HG03432 (cell line): ENCODE measurements at regions not wholly inside any gene's neighbourhood (a gene's known extent, or its start where the extent isn't known, plus 50 kb on each side); places are given as distances from the start of the nearest gene placed in this dataset.

Experiments
- ATAC-seq: cut with Tn5 transposase; IDR thresholded peaks from one replicate; pipeline ENCODE4 v1.9.1; 2021; ENCODE audit warnings: mild to moderate bottlenecking, moderate library complexity; ENCODE audit not compliant: unreplicated experiment

DNA sequence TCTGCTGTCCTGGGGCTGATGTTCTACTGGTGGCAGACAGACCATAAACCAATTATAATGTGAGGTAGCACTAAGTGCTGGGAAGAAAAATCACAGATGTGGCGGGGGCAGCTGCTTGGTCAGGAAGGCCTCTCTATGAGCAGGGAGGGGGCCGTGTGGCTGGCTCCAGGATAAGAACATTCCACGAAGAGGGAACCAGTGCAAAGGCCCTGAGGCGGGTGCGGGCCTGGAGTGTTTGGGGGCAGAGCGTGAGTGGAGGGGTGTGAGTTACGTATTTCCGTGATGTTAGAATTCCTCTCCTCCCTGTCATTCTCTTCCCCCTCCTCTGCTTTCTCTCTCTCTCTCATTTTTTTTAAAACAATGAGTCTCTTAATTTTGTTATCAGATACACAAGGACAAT, 67.2 kb downstream of the CEBPB start:
- ATAC-seq = no peak

- ATAC-seq = no peak
Observed at GRCh38 chr20:50258790-50259483, 68.3 kb downstream of the CEBPB start.

DNA sequence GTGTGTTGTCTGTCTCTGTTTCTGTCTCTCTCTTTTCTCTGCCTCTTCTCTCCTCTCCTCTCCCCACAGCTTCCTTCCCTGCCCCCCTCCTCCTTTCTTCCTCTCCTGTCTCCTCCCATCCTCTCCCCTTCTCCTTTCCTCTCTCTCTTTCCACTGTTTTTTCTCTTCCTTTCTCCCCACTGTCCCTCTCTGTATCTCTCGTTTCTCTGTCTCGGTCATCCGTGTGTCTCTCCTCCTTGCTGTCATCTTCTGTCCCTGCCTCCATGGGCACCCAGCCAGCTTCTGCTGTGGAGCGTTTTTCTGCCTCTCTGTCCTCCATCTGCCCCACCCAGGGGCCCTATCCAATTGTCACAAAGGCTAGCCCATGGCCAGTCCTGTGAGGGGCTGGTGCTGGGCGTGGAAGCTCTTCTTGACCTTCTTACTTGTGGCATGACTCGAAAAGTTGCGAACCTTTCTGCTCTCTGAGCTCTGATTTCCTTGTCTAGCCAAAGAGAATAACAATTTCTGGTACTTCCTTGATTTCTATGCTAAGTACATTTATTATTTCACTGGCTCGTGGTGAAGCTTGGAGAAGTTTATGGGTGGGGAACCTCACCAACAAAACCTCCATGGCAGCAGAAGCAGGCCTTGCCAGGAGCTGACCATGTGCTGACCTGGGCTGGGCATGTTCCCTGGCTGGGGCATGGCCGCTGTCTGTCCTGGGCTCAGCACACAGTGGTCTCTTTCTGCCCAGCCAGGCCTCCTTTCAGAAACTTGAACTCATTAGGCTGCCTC, 69.3 kb downstream of the CEBPB start:
- ATAC-seq = no peak

DNA sequence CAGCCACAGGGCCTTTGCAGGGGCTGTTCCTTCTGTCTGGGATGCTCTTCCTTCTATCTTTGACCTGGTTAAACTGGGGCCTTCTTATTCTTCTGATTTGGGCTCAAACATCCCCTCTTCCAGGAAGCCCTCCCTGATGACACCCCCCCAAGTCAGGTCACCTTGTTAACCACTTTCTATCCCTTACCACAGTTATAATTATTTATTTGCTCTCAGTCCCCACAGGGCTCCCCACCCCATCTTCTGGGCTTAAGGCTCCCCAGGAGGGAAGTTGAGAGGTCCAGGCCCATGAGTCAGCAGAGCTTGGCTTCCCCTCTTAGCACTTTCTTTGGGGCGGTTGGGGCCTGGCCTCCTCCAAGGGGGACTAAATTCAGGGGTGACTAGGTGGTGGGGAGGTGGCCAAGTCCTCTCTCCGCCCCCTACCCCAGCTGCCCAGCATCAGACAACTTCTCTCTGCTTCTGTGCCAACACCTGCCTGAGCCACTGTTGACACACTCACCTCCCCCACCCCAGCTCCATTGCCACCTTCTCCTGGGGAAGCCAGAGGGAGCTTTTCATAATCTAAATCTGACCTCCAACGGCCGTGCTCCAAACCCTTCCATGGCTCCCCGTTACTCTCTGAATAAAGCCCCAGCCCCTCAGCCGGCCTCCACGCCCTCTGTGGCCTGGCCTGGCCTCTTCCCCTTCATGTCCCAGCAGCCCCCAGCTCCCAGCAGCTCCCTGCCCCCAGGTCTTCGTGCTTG, 70.0 kb downstream of the CEBPB start:
- ATAC-seq = no peak

DNA sequence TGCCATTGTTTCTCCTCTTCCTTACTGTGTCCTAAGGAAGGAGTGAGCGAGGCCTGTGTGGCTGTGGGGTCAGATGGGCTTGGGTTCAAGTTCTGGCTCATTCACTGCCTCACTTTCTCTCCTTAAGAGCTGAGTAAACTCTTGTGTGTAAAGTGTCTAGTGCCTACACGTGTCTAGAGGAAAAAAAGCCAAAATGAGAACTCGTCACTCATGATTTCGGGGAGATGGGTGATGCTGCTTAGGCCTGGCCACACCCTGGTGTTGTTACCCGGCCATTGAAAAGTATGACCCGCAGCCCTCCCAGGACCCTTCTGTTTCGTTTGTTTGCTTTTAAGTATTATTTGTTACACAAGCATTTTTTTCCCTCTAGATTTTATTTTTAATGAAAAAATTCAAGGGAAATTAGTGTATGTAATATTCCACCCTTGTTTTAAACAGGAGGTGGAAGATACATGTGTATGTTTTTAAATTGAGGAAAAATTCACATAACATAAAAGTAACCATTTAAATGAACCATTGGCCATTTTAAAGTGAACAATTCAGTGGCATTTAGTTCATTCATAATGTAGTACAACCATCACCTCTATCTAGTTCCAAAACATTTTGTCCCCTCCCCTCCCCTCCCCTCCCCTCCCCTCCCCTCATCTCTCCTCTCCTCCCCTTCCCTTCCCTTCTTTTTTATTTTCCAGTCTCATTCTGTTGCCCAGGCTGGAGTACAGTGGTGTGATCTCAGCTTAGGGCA, 71.0 kb downstream of the CEBPB start:
- no peak for ATAC-seq

DNA sequence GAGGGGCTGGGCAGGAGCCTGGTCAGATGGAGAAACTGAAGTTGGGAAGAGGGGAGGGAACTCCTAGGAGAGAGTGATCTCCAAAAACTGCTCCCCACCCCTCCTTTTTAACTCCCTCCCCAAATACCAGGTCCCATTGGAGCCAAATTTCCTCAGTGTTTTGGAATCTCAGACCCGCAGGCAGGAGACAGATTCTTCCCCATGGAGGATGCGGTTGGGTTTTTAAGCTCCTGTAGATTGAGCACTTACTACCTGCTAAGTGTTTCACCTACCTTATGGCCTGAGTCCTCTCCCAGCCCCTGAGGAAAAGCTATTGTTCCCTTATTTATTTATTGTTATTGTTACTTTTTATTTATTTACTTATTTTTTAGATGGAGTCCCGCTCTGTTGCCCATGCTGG, 73.2 kb downstream of the CEBPB start:
- ATAC-seq = no peak

GRCh38 chr20:50264534-50265145, 74.0 kb downstream of the CEBPB start:
- ATAC-seq = no peak

DNA sequence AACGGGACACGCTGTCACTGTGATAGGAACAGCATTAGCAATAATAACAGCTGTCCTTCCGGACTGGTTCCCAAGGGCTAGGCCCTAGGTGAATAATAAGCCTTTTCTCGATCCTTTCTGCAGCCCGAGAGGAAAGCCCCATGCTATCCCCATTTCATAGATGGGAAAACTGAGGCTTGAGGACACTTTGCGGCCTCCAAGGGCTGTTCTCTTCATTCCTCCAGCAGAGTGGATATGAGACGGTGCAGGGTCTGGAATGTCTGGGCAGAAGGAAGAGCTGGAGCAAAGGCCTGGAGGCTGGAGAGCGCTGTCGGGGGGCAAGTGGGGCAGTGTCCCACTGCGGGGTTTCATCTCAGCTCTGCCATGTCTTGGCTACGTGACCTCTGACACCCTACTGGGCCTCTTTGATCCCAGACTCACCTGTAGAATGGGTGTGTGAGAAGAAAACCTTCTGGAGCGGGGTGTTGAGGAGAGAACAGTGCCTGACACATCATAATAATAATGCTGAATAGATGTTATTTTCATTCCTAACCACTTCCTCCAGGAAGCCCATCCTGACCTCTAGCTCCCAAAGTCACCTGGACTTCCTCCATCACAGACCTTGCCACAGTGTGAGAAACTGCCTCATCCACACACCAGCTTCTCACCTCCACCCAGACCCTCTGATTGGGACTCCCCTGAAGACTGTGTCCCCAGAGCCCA, 74.8 kb downstream of the CEBPB start:
- ATAC-seq = no peak

GRCh38 chr20:50266293-50267040, 75.8 kb downstream of the CEBPB start:
- ATAC-seq = no peak

DNA sequence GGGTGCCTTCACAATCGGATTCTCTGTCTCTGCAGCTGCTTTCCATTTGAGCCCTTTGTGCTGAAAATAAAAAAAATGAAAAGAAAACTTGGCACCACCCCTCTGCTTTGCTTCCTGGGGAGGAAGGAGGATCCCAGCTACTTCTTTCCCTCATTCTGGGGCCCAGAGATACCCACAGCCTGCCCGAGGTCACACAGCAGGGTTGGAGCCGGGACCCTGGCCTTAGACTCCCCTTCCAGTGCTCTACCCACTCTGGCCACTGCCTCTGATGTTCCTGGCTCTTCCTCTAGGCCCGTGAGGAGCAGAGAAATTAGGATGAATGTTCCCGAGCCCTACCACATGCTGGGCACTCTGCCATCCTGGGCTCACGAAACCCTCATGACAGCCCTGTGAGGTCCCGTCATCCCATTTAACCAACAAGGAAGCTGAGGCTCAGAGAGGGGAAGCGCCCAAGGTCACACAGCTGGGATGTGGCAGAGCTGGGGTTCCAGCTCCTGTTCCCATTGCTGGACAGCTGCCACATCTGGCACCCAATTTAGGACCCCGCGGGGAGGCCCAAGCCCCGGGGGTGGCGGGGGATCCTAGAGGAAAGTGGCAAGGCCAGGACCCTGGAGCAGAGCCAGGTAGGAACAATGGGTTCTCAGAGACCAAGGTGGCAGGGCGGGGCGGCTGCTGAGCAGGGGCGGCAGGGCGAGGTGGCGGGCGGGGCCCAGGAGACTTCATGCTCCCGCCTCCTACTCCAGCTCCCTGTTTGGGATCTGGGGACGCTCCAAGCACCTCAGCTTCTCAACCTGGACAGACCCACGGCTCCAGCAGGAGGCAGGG, 76.6 kb downstream of the CEBPB start:
- no peak for ATAC-seq

DNA sequence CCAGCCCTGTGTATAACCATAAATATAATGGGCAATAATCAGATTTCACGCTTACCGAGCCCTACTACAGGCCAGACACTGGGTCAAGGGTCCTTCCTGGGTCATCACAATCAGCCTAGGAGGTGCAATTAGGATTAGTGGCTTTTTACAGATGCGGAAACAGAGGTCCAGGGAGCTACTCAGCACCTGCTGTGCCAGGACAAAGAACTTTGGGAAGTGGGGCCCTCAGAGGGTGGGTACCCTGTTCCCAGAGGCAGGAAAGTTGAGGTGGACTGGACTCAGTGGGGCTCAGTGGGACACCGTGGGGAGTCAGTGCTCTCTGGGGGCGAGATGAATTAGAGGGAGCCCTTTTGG, 77.2 kb downstream of the CEBPB start:
- ATAC-seq = no peak

GRCh38 chr20:50269091-50270033, 78.7 kb downstream of the CEBPB start:
- ATAC-seq = no peak

DNA sequence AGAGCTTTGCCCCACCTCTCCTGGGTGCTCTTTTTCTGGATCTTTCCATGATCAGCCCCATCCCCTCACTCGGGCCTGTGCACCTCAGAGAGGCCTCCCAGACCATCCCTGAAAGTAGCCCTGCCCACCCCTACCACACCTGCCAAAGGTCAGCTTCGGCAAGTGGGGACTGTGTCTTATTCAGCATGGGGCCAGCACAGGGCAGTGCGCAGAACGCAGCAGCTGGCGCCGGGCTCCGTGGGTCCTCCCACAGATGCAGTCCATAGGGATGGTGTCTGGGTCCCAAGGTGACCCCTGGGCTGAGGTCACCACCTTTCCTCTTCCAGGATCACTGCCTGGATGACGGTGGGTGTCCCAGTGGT, 79.4 kb downstream of the CEBPB start:
- no peak for ATAC-seq

DNA sequence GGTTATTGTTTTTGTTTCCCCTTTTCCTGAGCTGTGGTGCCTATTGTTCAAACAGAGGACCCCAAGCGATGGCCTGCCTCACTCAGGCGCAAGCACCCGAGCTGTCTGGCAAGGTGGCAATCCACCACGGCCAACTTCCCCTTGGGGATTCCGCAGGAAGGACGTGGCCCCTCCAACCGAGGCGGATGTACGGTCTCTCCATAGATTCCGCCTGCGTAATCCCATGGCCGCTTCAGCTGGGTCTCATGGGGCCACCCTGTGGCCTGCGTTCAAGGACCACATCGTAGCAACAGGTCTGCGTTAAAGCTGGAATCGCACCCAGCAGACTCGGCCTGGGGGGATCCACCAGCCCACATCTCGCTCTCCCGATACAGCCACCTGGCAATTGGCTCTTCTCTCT, 79.9 kb downstream of the CEBPB start:
- ATAC-seq = no peak

DNA sequence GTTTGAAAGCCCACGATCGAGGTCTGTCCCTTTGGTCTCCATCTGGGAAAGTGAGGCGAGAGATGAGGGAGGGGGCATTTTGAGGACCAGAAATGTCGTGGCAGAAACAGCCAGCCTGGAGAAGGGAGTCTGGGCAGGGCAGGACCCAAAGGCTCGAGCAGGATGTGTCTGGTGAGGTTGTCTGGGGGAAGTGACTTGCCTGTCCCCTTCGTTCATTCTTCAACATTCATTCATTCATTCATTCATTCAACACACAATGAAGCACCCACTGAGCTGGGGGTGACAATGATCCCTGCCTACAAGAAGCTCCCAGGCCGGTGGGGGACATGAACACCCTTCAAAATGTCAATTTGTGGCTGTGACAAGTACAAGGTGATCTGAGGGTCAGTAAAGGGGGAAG, 80.5 kb downstream of the CEBPB start:
- no peak for ATAC-seq

- no peak for ATAC-seq
Observed at GRCh38 chr20:50271612-50272011, 81.0 kb downstream of the CEBPB start.

DNA sequence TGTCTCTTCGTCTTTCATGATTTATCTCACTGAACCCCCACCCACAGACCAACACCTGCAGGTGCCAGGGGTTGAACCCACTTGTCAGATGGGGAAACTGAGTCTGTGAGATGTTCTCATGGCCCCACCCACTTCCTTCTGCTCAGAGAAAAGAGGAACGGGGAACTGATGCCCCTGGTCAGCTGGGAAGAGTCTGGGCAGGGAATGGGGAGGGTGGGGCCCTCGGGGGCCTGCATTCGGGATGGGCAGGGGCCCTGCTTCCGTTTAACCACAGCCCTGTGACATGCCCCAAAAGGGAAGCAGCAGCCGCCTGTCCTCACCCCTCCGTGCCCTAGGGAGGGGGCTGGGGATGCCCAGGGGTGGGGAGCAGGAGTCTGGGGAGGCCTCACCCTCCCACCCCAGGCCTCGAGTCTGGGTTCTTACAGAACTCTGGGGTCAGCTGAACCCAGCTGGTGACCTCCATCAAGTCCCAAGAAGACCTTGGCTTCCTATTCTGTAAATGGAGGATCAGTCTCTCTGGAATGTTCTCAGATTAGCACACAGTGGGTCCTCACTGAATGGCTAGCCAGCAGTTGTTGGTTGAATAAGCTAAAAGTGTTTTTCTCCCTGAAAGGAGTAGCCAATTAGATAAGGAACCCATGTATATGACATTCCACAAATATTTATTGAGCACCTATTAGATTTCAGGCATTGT, 81.5 kb downstream of the CEBPB start:
- no peak for ATAC-seq
